ENCODE measurements at regions not wholly inside any gene's neighbourhood (a gene's known extent, or its start where the extent isn't known, plus 50 kb on each side); places are given as distances from the start of the nearest gene placed in this dataset.

GRCh38 chr17:77001487-77001886 is 133.3 kb downstream of the MGAT5B start:
- TF ChIP-seq CTCF (IDR thresholded peaks at IDR 0.05; ENCODE audit: borderline replicate concordance, extremely low read depth, low read length, poor library complexity, severe bottlenecking) (no peak), EZH2 (IDR thresholded peaks at IDR 0.05; ENCODE audit: borderline replicate concordance, low read depth, low read length, severe bottlenecking) (no peak)
